ENCODE measurements at regions not wholly inside any gene's neighbourhood (a gene's known extent, or its start where the extent isn't known, plus 50 kb on each side); places are given as distances from the start of the nearest gene placed in this dataset.

- CTCF ChIA-PET (ENCODE audit: partially characterized antibody) = interaction anchor here (0.6 to 1.5 kb wide), 4 partner anchors 115 to 606 kb away, joined by 3 to 7 read pairs (median 3); no protein-coding TSS in a partner anchor
- Histone ChIP-seq H3K9me3 (ENCODE audit: insufficient read depth in 2 of 2, low read depth in 1 of 2, low read length in 1 of 2) (no peaks in the 10 kb centered on the region), H4K20me1 (replicated peaks in 1 of 2; ENCODE audit: control insufficient read depth in 1 of 2, insufficient read depth in 2 of 2, low read length in 2 of 2) (no peaks in the 10 kb centered on the region), H3K79me2 (ENCODE audit: control insufficient read depth in 1 of 2, insufficient read depth in 2 of 2, low read length in 2 of 2) (no peaks in the 10 kb centered on the region), H3K36me3 (ENCODE audit: control insufficient read depth in 2 of 4, insufficient read depth in 4 of 4, low read length in 3 of 4) (no peaks in the 10 kb centered on the region), H2BK120ac (replicated peaks; ENCODE audit: low read depth, low read length) (peak overlapping the region; percentile 52), H3K4me3 (ENCODE audit: extremely low read depth in 1 of 4, insufficient read depth in 2 of 4, low read depth in 3 of 4, low read length in 4 of 4) (peak overlapping the region in 1 of 4 experiments; percentile 21; a peak in 1 of 8 replicates), H2BK15ac (ENCODE audit: low read length) (no peak overlapping the region), H3K56ac (replicated peaks; ENCODE audit: insufficient read length, low read depth, low read length) (no peak overlapping the region), H3K18ac (ENCODE audit: extremely low read depth, low read length) (peak overlapping the region; percentile 11; the same call in 1 of the 2 replicates), H4K5ac (ENCODE audit: insufficient read length, low read depth, low read length) (no peak overlapping the region), H3K27me3 (replicated peaks in 1 of 4; ENCODE audit: control insufficient read depth in 3 of 4, extremely low read depth in 1 of 4, insufficient read depth in 3 of 4, low read length in 3 of 4) (no peaks in the 10 kb centered on the region), H3K14ac (ENCODE audit: insufficient read length) (no peak overlapping the region), H2BK20ac (ENCODE audit: low read length) (peak overlapping the region; percentile 67; the same call in 1 of the 2 replicates), H2AFZ (ENCODE audit: low read length) (no peak overlapping the region), H3K23me2 (ENCODE audit: low read depth, low read length) (no peaks in the 10 kb centered on the region), H3K23ac (ENCODE audit: insufficient read length) (no peak overlapping the region), H2BK12ac (ENCODE audit: low read depth, low read length) (peak overlapping the region; percentile 95; the same call in 1 of the 2 replicates), H2BK5ac (ENCODE audit: low read depth, low read length) (peak overlapping the region; percentile 89; the same call in 1 of the 2 replicates), H2AK5ac (ENCODE audit: low read depth, low read length) (0 out of 2 replicates have a peak overlapping the region, but pooled peaks have one; percentile 45), H4K91ac (replicated peaks; ENCODE audit: insufficient read length, low read length) (no peak overlapping the region), H3K4ac (replicated peaks; ENCODE audit: insufficient read length, low read depth, low read length) (no peak overlapping the region), H3K4me2 (ENCODE audit: insufficient read depth in 1 of 2, low read depth in 2 of 2, low read length in 2 of 2) (peak overlapping the region; percentile 41 to 52; a peak in 3 of 4 replicates), H3K9ac (replicated peaks in 1 of 4; ENCODE audit: extremely low read depth in 1 of 4, low read depth in 3 of 4, low read length in 3 of 4) (no peak overlapping the region), H3K27ac (ENCODE audit: low read depth, low read length) (no peak overlapping the region), H4K8ac (ENCODE audit: extremely low read depth, insufficient read depth, low read length) (no peak overlapping the region), H3K4me1 (replicated peaks in 1 of 4; ENCODE audit: control insufficient read depth in 3 of 4, insufficient read depth in 4 of 4, low read length in 3 of 4) (peaks cover 3 to 13% (median 9%) of the 10 kb centered on the region in 4 experiments), H3K79me1 (ENCODE audit: low read depth, low read length) (no peaks in the 10 kb centered on the region)
- POLR2A ChIA-PET (ENCODE audit: partially characterized antibody) = no interaction called here
- no peak for FAIRE-seq
- 32% methylated on average over 5 of the region's 5 CpGs; no CpG with 5 or more reads in 1 of the 2 experiments for WGBS, 2 experiments (ENCODE audit: extremely low coverage in 1 of 2, insufficient coverage in 1 of 2, insufficient read length in 1 of 2, insufficient replicate concordance in 2 of 2, low coverage in 1 of 2, low lambda C conversion rate in 2 of 2, missing lambda C conversion rate in 1 of 2)
- DNase-seq (ENCODE audit: low read depth in 1 of 2, low spot score in 2 of 2) = no peak
- TF ChIP-seq CEBPB (IDR thresholded peaks at IDR 0.05; ENCODE audit: low read depth, low read length) (no peak), RXRA (IDR thresholded peaks at IDR 0.05; ENCODE audit: insufficient read depth, low read depth, low read length) (no peak), POLR2AphosphoS5 (IDR thresholded peaks at IDR 0.05; ENCODE audit: low read depth, low read length) (no peak), POU5F1 (IDR thresholded peaks at IDR 0.05; ENCODE audit: low read depth, low read length) (no peak), TAF7 (optimal IDR thresholded peaks at IDR 0.05; ENCODE audit: borderline replicate concordance, low read depth, low read length) (no peak), ATF2 (IDR thresholded peaks at IDR 0.05; ENCODE audit: low read length) (no peak), EP300 (IDR thresholded peaks at IDR 0.05; ENCODE audit: borderline replicate concordance in 1 of 2, low read depth in 2 of 2, low read length in 2 of 2) (no peak), RBBP5 (IDR thresholded peaks at IDR 0.05; ENCODE audit: borderline replicate concordance, low read depth, low read length) (no peak), JUN (IDR thresholded peaks at IDR 0.05; ENCODE audit: low read depth, low read length) (no peak), JUND (IDR thresholded peaks at IDR 0.05; ENCODE audit: low read length) (no peak), ASH2L (IDR thresholded peaks at IDR 0.05; ENCODE audit: low read length) (no peak)
Observed at GRCh38 chr14:53741479-53742232, 215.0 kb downstream of the BMP4 start.

All from H1 (cell line).